ENCODE measurements at regions not wholly inside any gene's neighbourhood (a gene's known extent, or its start where the extent isn't known, plus 50 kb on each side); places are given as distances from the start of the nearest gene placed in this dataset.

DNA sequence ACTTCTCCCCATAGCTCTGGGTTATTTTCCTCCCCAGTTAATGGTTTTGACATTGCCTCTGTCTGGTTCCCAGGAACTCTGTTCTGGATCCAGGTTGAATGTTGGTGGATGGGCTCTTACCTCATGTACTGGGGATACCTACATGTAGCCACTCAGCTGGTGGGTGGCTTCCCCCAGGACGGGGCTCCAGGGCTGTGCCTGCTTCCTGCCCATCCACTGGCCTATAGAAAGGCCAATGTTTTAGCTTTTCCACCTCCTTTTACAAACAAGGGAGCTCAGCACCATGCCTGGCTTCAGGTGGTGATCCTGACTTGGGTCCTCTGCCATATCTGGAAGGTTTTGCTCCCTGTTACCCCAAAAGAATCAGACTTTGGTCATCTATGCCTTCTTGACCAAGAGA lies 120.2 kb downstream of the AKAP11 start:
- Histone ChIP-seq H3K27ac (ENCODE audit: low read length, poor library complexity, severe bottlenecking) (no peak overlapping the region), H2BK15ac (ENCODE audit: low read depth, poor library complexity, severe bottlenecking) (no peak overlapping the region), H2AFZ (ENCODE audit: low read depth, low read length) (no peak overlapping the region), H4K91ac (ENCODE audit: low read length) (no peak overlapping the region), H3K27me3 (ENCODE audit: control insufficient read depth in 1 of 2, insufficient read depth in 1 of 2, low read length in 2 of 2) (peaks cover 0 to 22% of the 10 kb centered on the region in 2 experiments), H3K14ac (ENCODE audit: low read length in 2 of 2) (no peak overlapping the region), H2BK5ac (ENCODE audit: low read depth, low read length, poor library complexity, severe bottlenecking) (no peak overlapping the region), H3K23ac (ENCODE audit: low read length in 2 of 2) (no peak overlapping the region), H3K36me3 (ENCODE audit: control insufficient read depth in 1 of 2, insufficient read depth in 2 of 2, low read depth in 1 of 2, low read length in 2 of 2) (no peaks in the 10 kb centered on the region), H3K4ac (ENCODE audit: low read depth in 1 of 2, low read length in 2 of 2) (no peak overlapping the region), H2BK12ac (ENCODE audit: low read length in 2 of 2) (peak overlapping the region in 1 of 2 experiments; percentile 75), H3K4me3 (ENCODE audit: insufficient read depth in 1 of 2, low read depth in 1 of 2, low read length in 2 of 2) (no peak overlapping the region), H3K18ac (ENCODE audit: low read depth in 1 of 2, low read length in 2 of 2) (peak overlapping the region in 1 of 2 experiments; percentile 37), H3K9me3 (ENCODE audit: control insufficient read depth, low read length) (no peaks in the 10 kb centered on the region), H3K4me2 (ENCODE audit: low read length, poor library complexity, severe bottlenecking) (no peak overlapping the region), H3K9ac (ENCODE audit: low read length) (no peak overlapping the region), H3K79me1 (replicated peaks; ENCODE audit: low read length, poor library complexity, severe bottlenecking) (no peaks in the 10 kb centered on the region), H2BK120ac (ENCODE audit: low read depth, low read length) (no peak overlapping the region), H4K8ac (ENCODE audit: low read length) (no peak overlapping the region), H3K4me1 (ENCODE audit: control insufficient read depth, insufficient read depth, low read depth, low read length) (no peaks in the 10 kb centered on the region), H2AK5ac (ENCODE audit: low read length, severe bottlenecking) (no peak overlapping the region)
- DNase-seq, result no peak
- 80% methylated on average over 1 of the region's 1 CpG for WGBS

DNA sequence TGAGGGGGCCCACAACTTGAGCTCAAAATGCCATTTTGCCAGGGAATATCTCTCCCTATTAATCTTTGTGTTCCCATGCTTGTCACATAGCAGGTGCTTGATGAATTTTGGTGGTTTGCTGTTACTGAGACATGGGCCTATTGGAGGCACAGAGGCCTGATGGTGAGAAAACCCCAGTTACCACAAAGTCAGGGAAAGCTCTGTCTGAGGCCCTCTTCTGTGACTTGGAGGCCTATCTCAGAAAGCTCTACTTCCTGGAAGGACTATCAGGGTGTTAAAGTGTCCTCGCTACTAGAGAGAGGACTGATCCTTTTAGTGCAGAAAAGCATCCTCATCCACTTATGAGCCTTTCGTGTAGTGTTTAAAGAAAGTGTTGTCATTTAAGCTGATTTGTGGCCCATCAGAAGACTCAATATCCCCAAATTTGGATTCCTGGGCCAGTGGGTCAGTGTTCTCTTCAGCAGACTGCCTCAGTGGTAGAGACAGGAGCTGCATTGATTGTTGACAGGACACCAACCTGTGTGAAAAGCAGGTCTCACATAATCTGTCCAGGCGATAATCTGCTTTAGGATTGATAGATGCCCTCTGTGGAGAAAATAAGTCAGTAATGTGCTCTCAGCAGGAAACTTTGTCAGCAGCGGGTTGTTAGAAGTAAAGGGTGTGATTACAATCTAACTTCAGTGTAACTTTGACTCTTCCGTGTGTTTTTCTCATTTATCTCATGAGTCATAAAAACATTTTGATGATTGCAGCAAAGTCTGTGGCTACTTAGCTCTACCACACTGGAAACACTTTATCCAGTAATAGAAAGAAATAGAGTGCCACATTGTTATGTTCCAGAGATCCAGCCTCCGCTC lies 121.0 kb downstream of the AKAP11 start:
- Histone ChIP-seq H2BK5ac (ENCODE audit: low read depth, low read length, poor library complexity, severe bottlenecking) (no peak overlapping the region), H3K36me3 (ENCODE audit: control insufficient read depth in 1 of 2, insufficient read depth in 2 of 2, low read depth in 1 of 2, low read length in 2 of 2) (no peaks in the 10 kb centered on the region), H3K4me2 (ENCODE audit: low read length, poor library complexity, severe bottlenecking) (no peak overlapping the region), H3K23ac (ENCODE audit: low read length in 2 of 2) (no peak overlapping the region), H3K18ac (ENCODE audit: low read depth in 1 of 2, low read length in 2 of 2) (no peak overlapping the region), H2BK15ac (ENCODE audit: low read depth, poor library complexity, severe bottlenecking) (no peak overlapping the region), H3K27ac (ENCODE audit: low read length, poor library complexity, severe bottlenecking) (no peak overlapping the region), H2AFZ (ENCODE audit: low read depth, low read length) (no peak overlapping the region), H3K9ac (ENCODE audit: low read length) (no peak overlapping the region), H3K4me1 (ENCODE audit: control insufficient read depth, insufficient read depth, low read depth, low read length) (no peaks in the 10 kb centered on the region), H4K91ac (ENCODE audit: low read length) (no peak overlapping the region), H3K14ac (ENCODE audit: low read length in 2 of 2) (no peak overlapping the region), H4K8ac (ENCODE audit: low read length) (peak overlapping the region; percentile 9), H2AK5ac (ENCODE audit: low read length, severe bottlenecking) (no peak overlapping the region), H3K79me1 (replicated peaks; ENCODE audit: low read length, poor library complexity, severe bottlenecking) (no peaks in the 10 kb centered on the region), H2BK120ac (ENCODE audit: low read depth, low read length) (peak overlapping the region; percentile 44), H3K4ac (ENCODE audit: low read depth in 1 of 2, low read length in 2 of 2) (no peak overlapping the region), H2BK12ac (ENCODE audit: low read length in 2 of 2) (no peak overlapping the region), H3K9me3 (ENCODE audit: control insufficient read depth, low read length) (no peaks in the 10 kb centered on the region), H3K4me3 (ENCODE audit: insufficient read depth in 1 of 2, low read depth in 1 of 2, low read length in 2 of 2) (no peak overlapping the region), H3K27me3 (ENCODE audit: control insufficient read depth in 1 of 2, insufficient read depth in 1 of 2, low read length in 2 of 2) (peaks cover 0 to 16% of the 10 kb centered on the region in 2 experiments)
- peak; percentile 84 for DNase-seq
- WGBS, result 66% methylated on average over 5 of the region's 6 CpGs

DNA sequence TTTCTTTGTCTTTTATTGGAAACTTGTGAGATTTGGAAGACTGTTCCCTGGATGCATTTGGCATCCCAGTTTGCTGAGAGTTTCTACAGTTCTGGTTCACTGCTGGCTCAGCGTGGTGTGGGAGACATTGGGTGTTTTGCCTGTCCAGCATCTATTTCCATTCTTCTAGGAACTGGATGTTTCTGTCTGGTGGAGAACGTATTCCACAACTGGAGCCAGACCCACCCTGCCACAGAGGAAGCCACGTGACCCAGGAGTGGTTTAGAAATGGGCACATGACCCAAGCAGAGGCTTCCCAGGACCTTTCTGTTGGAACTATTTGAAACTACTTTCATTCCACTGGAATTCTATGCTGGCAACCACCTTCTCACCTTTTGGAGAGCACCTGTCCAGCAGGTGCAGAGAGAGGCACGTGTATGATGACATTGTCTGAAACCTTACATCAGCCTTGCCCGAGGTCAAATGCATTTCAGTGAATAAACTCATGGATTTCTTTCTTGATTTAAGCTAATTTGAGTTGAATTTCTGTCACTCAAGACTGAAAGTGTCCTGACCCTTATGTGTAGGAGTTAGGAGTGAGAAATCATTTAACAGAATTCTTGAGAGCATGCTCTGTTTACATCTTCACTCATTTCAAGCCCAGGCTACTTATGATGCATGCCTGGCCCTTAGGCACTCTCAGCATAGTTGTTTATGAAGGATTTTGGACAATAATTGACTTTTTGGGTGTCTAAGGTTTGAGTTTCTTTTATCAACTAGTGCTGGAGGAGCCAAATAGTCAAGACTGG lies 121.8 kb downstream of the AKAP11 start:
- peak; percentile 18 for DNase-seq
- WGBS, result 84% methylated on average over 5 of the region's 5 CpGs
- Histone ChIP-seq H3K4me3 (ENCODE audit: insufficient read depth in 1 of 2, low read depth in 1 of 2, low read length in 2 of 2) (no peak overlapping the region), H2AFZ (ENCODE audit: low read depth, low read length) (no peak overlapping the region), H2BK5ac (ENCODE audit: low read depth, low read length, poor library complexity, severe bottlenecking) (no peak overlapping the region), H3K9ac (ENCODE audit: low read length) (no peak overlapping the region), H3K9me3 (ENCODE audit: control insufficient read depth, low read length) (no peaks in the 10 kb centered on the region), H3K18ac (ENCODE audit: low read depth in 1 of 2, low read length in 2 of 2) (peak overlapping the region; percentile 16 to 42), H3K14ac (ENCODE audit: low read length in 2 of 2) (no peak overlapping the region), H3K36me3 (ENCODE audit: control insufficient read depth in 1 of 2, insufficient read depth in 2 of 2, low read depth in 1 of 2, low read length in 2 of 2) (no peaks in the 10 kb centered on the region), H3K4me2 (ENCODE audit: low read length, poor library complexity, severe bottlenecking) (no peak overlapping the region), H3K4me1 (ENCODE audit: control insufficient read depth, insufficient read depth, low read depth, low read length) (no peaks in the 10 kb centered on the region), H2BK15ac (ENCODE audit: low read depth, poor library complexity, severe bottlenecking) (no peak overlapping the region), H4K91ac (ENCODE audit: low read length) (no peak overlapping the region), H2BK12ac (ENCODE audit: low read length in 2 of 2) (peak overlapping the region in 1 of 2 experiments; percentile 25), H3K27ac (ENCODE audit: low read length, poor library complexity, severe bottlenecking) (no peak overlapping the region), H4K8ac (ENCODE audit: low read length) (no peak overlapping the region), H3K23ac (ENCODE audit: low read length in 2 of 2) (no peak overlapping the region), H2AK5ac (ENCODE audit: low read length, severe bottlenecking) (no peak overlapping the region), H3K27me3 (ENCODE audit: control insufficient read depth in 1 of 2, insufficient read depth in 1 of 2, low read length in 2 of 2) (peaks cover 0 to 15% of the 10 kb centered on the region in 2 experiments), H3K4ac (ENCODE audit: low read depth in 1 of 2, low read length in 2 of 2) (peak overlapping the region in 1 of 2 experiments; percentile 60), H3K79me1 (replicated peaks; ENCODE audit: low read length, poor library complexity, severe bottlenecking) (no peaks in the 10 kb centered on the region), H2BK120ac (ENCODE audit: low read depth, low read length) (no peak overlapping the region)

DNA sequence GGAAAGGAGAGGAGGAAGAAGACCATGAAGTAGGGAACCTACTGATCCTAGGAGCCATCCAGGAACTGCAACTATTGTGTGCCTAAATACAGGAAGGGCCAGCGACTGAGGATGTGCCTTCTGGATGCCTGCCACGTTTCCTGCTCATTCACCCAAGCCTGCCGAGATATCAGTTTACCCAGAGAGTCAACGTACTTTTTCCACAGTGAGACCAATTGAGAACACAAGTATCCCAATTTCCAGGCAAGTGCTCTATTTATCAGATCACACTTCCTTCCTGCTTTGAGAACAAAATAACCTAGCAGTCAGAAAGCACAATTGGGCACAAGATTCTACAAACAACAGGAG lies 122.4 kb downstream of the AKAP11 start:
- H2BK15ac ChIP-seq (ENCODE audit: low read depth, poor library complexity, severe bottlenecking), result no peak overlapping the region
- WGBS, result 81% methylated on average over 4 of the region's 4 CpGs

More for the DNA sequence above, 122.4 kb downstream of the AKAP11 start:
- H3K27me3 ChIP-seq (ENCODE audit: control insufficient read depth in 1 of 2, insufficient read depth in 1 of 2, low read length in 2 of 2), result peaks cover 0 to 15% of the 10 kb centered on the region in 2 experiments
- peak overlapping the region in 1 of 2 experiments; percentile 69 for H2BK12ac ChIP-seq (ENCODE audit: low read length in 2 of 2)
- H3K23ac ChIP-seq (ENCODE audit: low read length in 2 of 2), result no peak overlapping the region
- H3K4me3 ChIP-seq (ENCODE audit: insufficient read depth in 1 of 2, low read depth in 1 of 2, low read length in 2 of 2), result no peak overlapping the region
- H3K4ac ChIP-seq (ENCODE audit: low read depth in 1 of 2, low read length in 2 of 2), result no peak overlapping the region
- no peak overlapping the region for H2AK5ac ChIP-seq (ENCODE audit: low read length, severe bottlenecking)
- H3K79me1 ChIP-seq (replicated peaks; ENCODE audit: low read length, poor library complexity, severe bottlenecking), result no peaks in the 10 kb centered on the region
- no peak overlapping the region for H3K14ac ChIP-seq (ENCODE audit: low read length in 2 of 2)
- no peak overlapping the region for H3K4me2 ChIP-seq (ENCODE audit: low read length, poor library complexity, severe bottlenecking)
- H4K8ac ChIP-seq (ENCODE audit: low read length), result no peak overlapping the region
- H3K27ac ChIP-seq (ENCODE audit: low read length, poor library complexity, severe bottlenecking), result no peak overlapping the region
- H2BK5ac ChIP-seq (ENCODE audit: low read depth, low read length, poor library complexity, severe bottlenecking), result no peak overlapping the region
- no peaks in the 10 kb centered on the region for H3K4me1 ChIP-seq (ENCODE audit: control insufficient read depth, insufficient read depth, low read depth, low read length)
- H3K9me3 ChIP-seq (ENCODE audit: control insufficient read depth, low read length), result no peaks in the 10 kb centered on the region
- H2AFZ ChIP-seq (ENCODE audit: low read depth, low read length), result no peak overlapping the region
- no peak for DNase-seq
- no peak overlapping the region for H3K9ac ChIP-seq (ENCODE audit: low read length)
- no peak overlapping the region for H4K91ac ChIP-seq (ENCODE audit: low read length)
- no peaks in the 10 kb centered on the region for H3K36me3 ChIP-seq (ENCODE audit: control insufficient read depth in 1 of 2, insufficient read depth in 2 of 2, low read depth in 1 of 2, low read length in 2 of 2)
- H2BK120ac ChIP-seq (ENCODE audit: low read depth, low read length), result no peak overlapping the region
- no peak overlapping the region for H3K18ac ChIP-seq (ENCODE audit: low read depth in 1 of 2, low read length in 2 of 2)
